Nephron (organoid): ENCODE measurements at regions not wholly inside any gene's neighbourhood (a gene's known extent, or its start where the extent isn't known, plus 50 kb on each side); places are given as distances from the start of the nearest gene placed in this dataset.

Experiments
- H3K27ac Mint-ChIP-seq, 3 experiments: 2 replicates each; pipeline ENCODE4 v1.8.0; 2020; ENCODE audit warnings: mixed read lengths in 3 of 3, mild to moderate bottlenecking in 2 of 3, moderate library complexity in 1 of 3
- H3K27me3 Mint-ChIP-seq: 2 replicates; pipeline ENCODE4 v1.8.0; 2021; ENCODE audit warnings: low read depth, mild to moderate bottlenecking, moderate library complexity, mixed read lengths
- H3K36me3 Mint-ChIP-seq: 2 replicates; pipeline ENCODE4 v1.8.0; 2020; ENCODE audit warnings: low read depth, mixed read lengths
- H3K4me1 Mint-ChIP-seq: 2 replicates; pipeline ENCODE4 v1.8.0; 2020; ENCODE audit warnings: mixed read lengths
- H3K4me3 Mint-ChIP-seq, 3 experiments: 2 replicates each; pipeline ENCODE4 v1.8.0; 2020; ENCODE audit warnings: mild to moderate bottlenecking in 3 of 3, mixed read lengths in 3 of 3, moderate library complexity in 2 of 3
- H3K9me3 Mint-ChIP-seq: 2 replicates; pipeline ENCODE4 v1.8.0; 2020; ENCODE audit warnings: mixed read lengths
- CTCF ChIP-seq, 3 experiments: fragments of 200-600 bp; sonication (generic); IDR thresholded peaks; one replicate each; pipeline ENCODE4 v1.5.0; 2021; ENCODE audit warnings: antibody characterized with exemption in 3 of 3; ENCODE audit not compliant: unreplicated experiment in 3 of 3

GRCh38 chr2:11102956-11103860 is 52.1 kb upstream of the SLC66A3 start:
- TF ChIP-seq CTCF (IDR thresholded peaks at IDR 0.05; ENCODE audit: unreplicated experiment in 3 of 3) = no peak
- H3K27ac Mint-ChIP-seq = no peak overlapping the region
- peaks cover 19% of the 10 kb centered on the region for H3K27me3 Mint-ChIP-seq
- H3K4me1 Mint-ChIP-seq = peaks cover under 1% of the 10 kb centered on the region
- no peaks in the 10 kb centered on the region for H3K36me3 Mint-ChIP-seq
- no peak overlapping the region for H3K4me3 Mint-ChIP-seq
- no peaks in the 10 kb centered on the region for H3K9me3 Mint-ChIP-seq

GRCh38 chr2:11103984-11104793 is 51.1 kb upstream of the SLC66A3 start:
- Mint-ChIP-seq H3K36me3 (no peaks in the 10 kb centered on the region), H3K4me3 (no peak overlapping the region), H3K4me1 (no peaks in the 10 kb centered on the region), H3K9me3 (no peaks in the 10 kb centered on the region), H3K27ac (no peak overlapping the region), H3K27me3 (peaks cover 19% of the 10 kb centered on the region)
- no peak for TF ChIP-seq CTCF (IDR thresholded peaks at IDR 0.05; ENCODE audit: unreplicated experiment in 3 of 3)

GRCh38 chr2:11104794-11105660 is 50.2 kb upstream of the SLC66A3 start:
- Mint-ChIP-seq H3K9me3 (no peaks in the 10 kb centered on the region), H3K36me3 (no peaks in the 10 kb centered on the region), H3K4me1 (no peaks in the 10 kb centered on the region), H3K27me3 (peaks cover 14% of the 10 kb centered on the region), H3K4me3 (no peak overlapping the region), H3K27ac (no peak overlapping the region)
- TF ChIP-seq CTCF (IDR thresholded peaks at IDR 0.05; ENCODE audit: unreplicated experiment in 3 of 3) = no peak
